Loucy (cell line): ENCODE measurements at regions not wholly inside any gene's neighbourhood (a gene's known extent, or its start where the extent isn't known, plus 50 kb on each side); places are given as distances from the start of the nearest gene placed in this dataset.

ENCODE experiments used
- H2AFZ ChIP-seq: fragments of 200-600 bp; sonication (generic); 2 replicates; pipeline ENCODE4 v1.6.0; 2016; ENCODE audit warnings: antibody characterized with exemption, mild to moderate bottlenecking, low read length, moderate library complexity
- H3F3A ChIP-seq: fragments of 200-600 bp; 2 replicates; pipeline ENCODE4 v1.6.0; 2016; ENCODE audit warnings: antibody characterized with exemption, low read depth, mild to moderate bottlenecking
- H3K27me3 ChIP-seq: fragments of 200-600 bp; sonication (generic); 2 replicates; pipeline ENCODE4 v1.6.1; 2014; ENCODE audit warnings: low read length, mild to moderate bottlenecking; ENCODE audit not compliant: insufficient read depth, poor library complexity, severe bottlenecking
- H3K36me3 ChIP-seq: fragments of 200-600 bp; sonication (generic); 2 replicates; pipeline ENCODE4 v1.6.1; 2016; ENCODE audit warnings: low read length; ENCODE audit not compliant: insufficient read depth
- H3K4me1 ChIP-seq: fragments of 200-600 bp; sonication (generic); 2 replicates; pipeline ENCODE4 v1.5.1; 2014; ENCODE audit warnings: low read length, mild to moderate bottlenecking; ENCODE audit not compliant: insufficient read depth, poor library complexity, severe bottlenecking
- H3K4me2 ChIP-seq: fragments of 200-600 bp; sonication (generic); 2 replicates; pipeline ENCODE4 v1.6.0; 2014; ENCODE audit warnings: antibody characterized with exemption, low read length, low read depth, mild to moderate bottlenecking; ENCODE audit not compliant: poor library complexity, severe bottlenecking
- H3K4me3 ChIP-seq: fragments of 200-600 bp; sonication (generic); 2 replicates; pipeline ENCODE4 v1.5.1; 2014; ENCODE audit warnings: low read length, mild to moderate bottlenecking, mixed read lengths; ENCODE audit not compliant: poor library complexity, severe bottlenecking
- H3K79me2 ChIP-seq: fragments of 200-600 bp; sonication (generic); 2 replicates; pipeline ENCODE4 v1.6.1; 2014; ENCODE audit warnings: low read length; ENCODE audit not compliant: insufficient read depth
- H3K9ac ChIP-seq: fragments of 200-600 bp; sonication (generic); 2 replicates; pipeline ENCODE4 v1.6.0; 2014; ENCODE audit warnings: mild to moderate bottlenecking, low read depth, low read length, moderate library complexity; ENCODE audit not compliant: poor library complexity, severe bottlenecking
- H3K9me2 ChIP-seq: fragments of 200-600 bp; sonication (generic); replicated peaks from 2 replicates; pipeline ENCODE4 v1.6.1; 2016; ENCODE audit warnings: low read depth, low read length, mixed read lengths
- H3K9me3 ChIP-seq: fragments of 200-600 bp; sonication (generic); 2 replicates; pipeline ENCODE4 v1.6.1; 2014; ENCODE audit warnings: mild to moderate bottlenecking, antibody characterized with exemption, low read length, low read depth; ENCODE audit not compliant: insufficient read depth
- H4K20me1 ChIP-seq: fragments of 200-600 bp; sonication (generic); 2 replicates; pipeline ENCODE4 v1.6.0; 2014; ENCODE audit warnings: antibody characterized with exemption, low read length, mild to moderate bottlenecking; ENCODE audit not compliant: insufficient read depth, poor library complexity, severe bottlenecking
- EZH2phosphoT487 ChIP-seq: fragments of 200-600 bp; IDR thresholded peaks from 2 replicates; pipeline ENCODE4 v1.6.1; 2018; ENCODE audit warnings: antibody characterized with exemption, mild to moderate bottlenecking, moderate library complexity, borderline replicate concordance
- TF ChIP-seq, protein P1 (sequence below): fragments of 200-600 bp; sonication (generic); conservative IDR thresholded peaks from 2 replicates; pipeline ENCODE4 v1.5.1; 2014; ENCODE audit warnings: mild to moderate bottlenecking, antibody characterized with exemption, low read length

DNA sequence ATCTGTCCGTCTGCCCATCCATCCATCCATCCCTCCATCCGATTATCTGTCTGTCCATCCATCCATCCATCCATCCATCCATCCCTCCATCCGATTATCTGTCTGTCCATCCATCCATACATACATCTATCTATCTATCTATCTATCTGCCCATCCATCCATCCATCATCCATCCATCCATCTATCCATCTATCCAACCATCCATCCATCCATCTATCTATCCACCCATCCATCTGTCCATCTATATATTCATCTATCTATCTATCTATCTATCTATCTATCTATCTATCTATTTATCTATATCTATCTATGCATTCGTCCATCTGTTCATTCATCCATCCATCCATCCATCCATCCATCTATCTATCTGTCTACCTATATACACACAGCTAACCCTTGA, 471.1 kb upstream of the ZNF507 start:
- no peak overlapping the region for H3K9ac ChIP-seq
- H3K36me3 ChIP-seq: no peaks in the 10 kb centered on the region
- H3K4me3 ChIP-seq: no peak overlapping the region
- no peaks in the 10 kb centered on the region for H3K79me2 ChIP-seq
- H3K9me2 ChIP-seq: no peaks in the 10 kb centered on the region
- TF ChIP-seq, protein P1, sequence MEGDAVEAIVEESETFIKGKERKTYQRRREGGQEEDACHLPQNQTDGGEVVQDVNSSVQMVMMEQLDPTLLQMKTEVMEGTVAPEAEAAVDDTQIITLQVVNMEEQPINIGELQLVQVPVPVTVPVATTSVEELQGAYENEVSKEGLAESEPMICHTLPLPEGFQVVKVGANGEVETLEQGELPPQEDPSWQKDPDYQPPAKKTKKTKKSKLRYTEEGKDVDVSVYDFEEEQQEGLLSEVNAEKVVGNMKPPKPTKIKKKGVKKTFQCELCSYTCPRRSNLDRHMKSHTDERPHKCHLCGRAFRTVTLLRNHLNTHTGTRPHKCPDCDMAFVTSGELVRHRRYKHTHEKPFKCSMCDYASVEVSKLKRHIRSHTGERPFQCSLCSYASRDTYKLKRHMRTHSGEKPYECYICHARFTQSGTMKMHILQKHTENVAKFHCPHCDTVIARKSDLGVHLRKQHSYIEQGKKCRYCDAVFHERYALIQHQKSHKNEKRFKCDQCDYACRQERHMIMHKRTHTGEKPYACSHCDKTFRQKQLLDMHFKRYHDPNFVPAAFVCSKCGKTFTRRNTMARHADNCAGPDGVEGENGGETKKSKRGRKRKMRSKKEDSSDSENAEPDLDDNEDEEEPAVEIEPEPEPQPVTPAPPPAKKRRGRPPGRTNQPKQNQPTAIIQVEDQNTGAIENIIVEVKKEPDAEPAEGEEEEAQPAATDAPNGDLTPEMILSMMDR: no peak
- no peak for TF ChIP-seq EZH2phosphoT487
- H3K9me3 ChIP-seq: no peaks in the 10 kb centered on the region; the same call in 1 of the 2 replicates
- no peaks in the 10 kb centered on the region for H4K20me1 ChIP-seq
- H3K4me2 ChIP-seq: no peak overlapping the region
- no peaks in the 10 kb centered on the region for H3K27me3 ChIP-seq
- H3F3A ChIP-seq: no peaks in the 10 kb centered on the region
- no peak overlapping the region for H2AFZ ChIP-seq
- H3K4me1 ChIP-seq: no peaks in the 10 kb centered on the region

DNA sequence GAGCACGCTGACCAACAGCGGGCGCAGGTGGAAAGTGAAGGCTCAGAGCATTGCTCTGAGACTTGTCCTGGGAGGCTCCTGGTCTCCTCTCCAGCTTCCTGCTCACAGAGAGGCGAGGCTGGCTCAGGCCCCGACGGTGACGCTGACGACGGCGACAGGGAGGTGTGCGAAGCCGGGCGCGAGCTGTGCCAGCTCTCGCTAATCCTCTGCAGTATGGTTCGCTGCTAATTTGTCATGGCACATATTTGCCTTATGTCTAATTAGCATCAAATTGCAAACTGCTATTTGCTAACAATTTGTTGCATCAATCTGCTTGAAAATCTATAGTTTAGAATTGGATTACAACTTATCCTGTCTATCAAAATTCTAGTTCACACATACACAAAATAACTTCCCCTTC, 469.8 kb upstream of the ZNF507 start:
- TF ChIP-seq EZH2phosphoT487: no peak
- TF ChIP-seq, protein P1: no peak
- H3K4me2 ChIP-seq: no peak overlapping the region
- no peaks in the 10 kb centered on the region; the same call in 1 of the 2 replicates for H3K9me3 ChIP-seq
- H3K9me2 ChIP-seq: no peaks in the 10 kb centered on the region
- H3K79me2 ChIP-seq: no peaks in the 10 kb centered on the region
- H2AFZ ChIP-seq: no peak overlapping the region
- H3K36me3 ChIP-seq: no peaks in the 10 kb centered on the region
- no peak overlapping the region for H3K9ac ChIP-seq
- no peaks in the 10 kb centered on the region for H4K20me1 ChIP-seq
- H3K27me3 ChIP-seq: no peaks in the 10 kb centered on the region
- H3K4me1 ChIP-seq: no peaks in the 10 kb centered on the region
- no peaks in the 10 kb centered on the region for H3F3A ChIP-seq
- no peak overlapping the region for H3K4me3 ChIP-seq

DNA sequence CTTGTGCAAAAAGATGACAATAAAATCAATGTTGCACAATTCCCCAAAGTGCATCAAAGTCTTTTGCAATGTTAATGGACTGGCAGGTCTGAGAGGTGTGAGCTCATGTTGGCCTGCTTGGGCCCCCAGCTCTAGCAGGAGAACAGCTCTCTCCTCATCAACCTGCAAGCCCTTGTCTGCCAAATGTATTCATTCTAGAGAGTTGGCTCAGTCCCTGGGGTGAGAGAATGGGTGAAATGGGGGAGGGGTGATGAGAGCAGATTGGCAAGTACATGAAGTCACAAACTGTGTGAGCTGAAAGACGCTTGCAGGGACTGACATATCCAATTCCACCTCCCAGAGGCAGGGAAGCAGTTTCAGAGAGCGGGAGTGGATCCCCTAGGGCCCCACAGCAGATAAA, 465.1 kb upstream of the ZNF507 start:
- H2AFZ ChIP-seq: no peak overlapping the region
- H3F3A ChIP-seq: no peaks in the 10 kb centered on the region
- no peaks in the 10 kb centered on the region for H3K36me3 ChIP-seq
- H3K79me2 ChIP-seq: no peaks in the 10 kb centered on the region
- no peak overlapping the region for H3K4me2 ChIP-seq
- no peaks in the 10 kb centered on the region for H4K20me1 ChIP-seq
- no peak for TF ChIP-seq EZH2phosphoT487
- TF ChIP-seq, protein P1: no peak
- no peaks in the 10 kb centered on the region for H3K4me1 ChIP-seq
- peaks cover 6% of the 10 kb centered on the region; the same call in 1 of the 2 replicates for H3K9me3 ChIP-seq
- H3K9me2 ChIP-seq: no peaks in the 10 kb centered on the region
- H3K9ac ChIP-seq: no peak overlapping the region
- H3K4me3 ChIP-seq: no peak overlapping the region
- no peaks in the 10 kb centered on the region for H3K27me3 ChIP-seq
